ENCODE measurements at regions not wholly inside any gene's neighbourhood (a gene's known extent, or its start where the extent isn't known, plus 50 kb on each side); places are given as distances from the start of the nearest gene placed in this dataset.
"Not testable (repeated sequence)": the region's sequence is repeated elsewhere in the genome, so short reads cannot be mapped to it uniquely, and the experiment has no call there.

DNA sequence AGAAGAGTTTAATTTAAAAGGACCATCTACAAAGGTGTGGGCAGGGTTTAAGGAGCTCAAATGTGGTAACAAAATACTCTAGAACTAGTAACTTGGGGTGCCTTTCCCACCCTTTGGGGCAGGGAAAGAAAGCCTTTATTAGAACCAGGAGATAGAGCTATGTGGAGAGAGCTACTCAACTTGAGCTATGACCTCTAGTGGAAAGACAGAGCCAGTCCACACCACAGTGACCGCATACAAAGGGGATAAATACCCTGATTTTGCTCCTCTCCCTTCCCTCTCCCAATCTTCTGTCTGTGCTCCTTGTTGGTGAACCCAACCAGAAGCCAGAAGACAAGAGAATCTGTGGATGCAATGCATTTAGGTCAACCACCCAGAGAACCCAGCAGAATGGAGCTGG is 54.4 kb upstream of the JAK1 start:
- DNase-seq (ENCODE audit: low read depth in 3 of 3), result no peak

DNA sequence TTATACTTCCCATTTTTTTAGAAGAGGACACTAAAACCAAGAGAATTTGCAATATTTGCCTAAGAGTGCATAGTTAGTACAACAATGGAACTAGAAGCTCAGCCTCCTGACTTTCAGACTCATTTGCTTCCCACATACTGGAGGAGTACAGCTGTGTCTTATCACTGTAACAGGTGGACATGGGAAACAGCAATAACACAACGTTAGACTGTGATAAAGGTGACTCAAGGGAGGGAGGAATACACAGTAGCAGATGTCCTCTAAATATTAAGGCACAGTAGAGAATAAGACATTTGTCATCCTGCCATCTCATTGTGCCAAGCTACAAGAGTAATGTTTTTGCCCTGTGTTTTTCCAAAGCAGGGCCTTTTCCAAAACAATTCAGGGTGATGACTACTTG is 55.4 kb upstream of the JAK1 start:
- DNase-seq (ENCODE audit: low read depth in 3 of 3), result no peak

DNA sequence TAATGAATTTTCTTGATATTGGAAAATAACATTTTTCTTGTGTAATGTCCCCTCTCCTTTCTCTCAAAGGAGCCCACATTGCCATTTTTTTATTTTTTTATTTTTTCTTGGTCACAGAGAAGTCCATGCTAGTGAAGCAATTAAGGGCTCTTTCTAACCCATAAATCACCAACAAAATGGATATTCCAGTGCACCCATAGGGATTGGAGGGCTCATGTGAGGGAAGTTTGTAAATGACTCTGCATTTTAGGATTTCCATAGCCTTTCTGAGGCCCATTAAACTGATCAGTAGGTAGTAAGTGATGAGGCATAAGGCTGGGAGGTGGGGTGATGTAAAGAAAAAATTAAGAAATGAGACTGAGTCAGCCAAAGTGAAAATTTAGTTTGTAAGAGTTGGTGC is 55.9 kb upstream of the JAK1 start:
- DNase-seq (ENCODE audit: low read depth in 3 of 3), result no peak

DNA sequence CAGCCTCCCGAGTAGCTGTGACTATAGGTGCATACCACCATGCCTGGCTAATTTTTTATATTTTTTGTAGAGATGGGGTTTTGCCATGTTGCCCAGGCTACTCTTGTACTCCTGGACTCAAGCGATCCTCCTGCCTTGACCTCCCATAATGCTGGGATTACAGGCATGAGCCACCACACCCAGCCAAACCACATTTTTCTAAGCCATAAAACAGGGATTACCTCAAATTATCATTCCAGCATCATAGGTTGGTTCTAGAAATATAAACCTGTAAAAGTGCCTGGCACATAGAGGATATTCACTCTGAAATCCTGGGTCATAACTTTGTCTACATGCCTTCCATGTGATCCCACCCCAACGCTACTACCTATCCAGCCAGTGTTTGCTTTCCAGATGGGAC is 59.4 kb upstream of the JAK1 start:
- no peak for DNase-seq (ENCODE audit: low read depth in 3 of 3)

DNA sequence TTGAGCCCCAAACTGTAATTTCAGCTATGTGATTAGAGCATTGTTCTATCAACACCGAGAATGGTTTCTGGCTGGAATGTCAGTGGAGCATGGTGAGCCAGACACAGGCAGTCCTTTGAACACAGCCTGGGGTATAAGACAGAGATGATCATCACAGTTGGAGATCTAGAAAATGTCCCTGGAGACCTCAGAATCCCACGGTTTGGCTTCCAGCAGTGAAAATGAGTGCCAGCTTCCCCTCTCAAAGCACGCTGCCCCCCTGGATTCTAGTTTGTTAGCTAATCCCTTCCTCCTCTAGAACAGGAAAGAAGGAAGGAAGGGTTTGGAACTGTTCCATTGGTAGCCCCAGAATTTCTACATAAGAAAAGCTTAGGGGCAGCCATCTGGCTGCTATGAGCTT is 59.9 kb upstream of the JAK1 start:
- DNase-seq (ENCODE audit: low read depth in 3 of 3), result no peak

DNA sequence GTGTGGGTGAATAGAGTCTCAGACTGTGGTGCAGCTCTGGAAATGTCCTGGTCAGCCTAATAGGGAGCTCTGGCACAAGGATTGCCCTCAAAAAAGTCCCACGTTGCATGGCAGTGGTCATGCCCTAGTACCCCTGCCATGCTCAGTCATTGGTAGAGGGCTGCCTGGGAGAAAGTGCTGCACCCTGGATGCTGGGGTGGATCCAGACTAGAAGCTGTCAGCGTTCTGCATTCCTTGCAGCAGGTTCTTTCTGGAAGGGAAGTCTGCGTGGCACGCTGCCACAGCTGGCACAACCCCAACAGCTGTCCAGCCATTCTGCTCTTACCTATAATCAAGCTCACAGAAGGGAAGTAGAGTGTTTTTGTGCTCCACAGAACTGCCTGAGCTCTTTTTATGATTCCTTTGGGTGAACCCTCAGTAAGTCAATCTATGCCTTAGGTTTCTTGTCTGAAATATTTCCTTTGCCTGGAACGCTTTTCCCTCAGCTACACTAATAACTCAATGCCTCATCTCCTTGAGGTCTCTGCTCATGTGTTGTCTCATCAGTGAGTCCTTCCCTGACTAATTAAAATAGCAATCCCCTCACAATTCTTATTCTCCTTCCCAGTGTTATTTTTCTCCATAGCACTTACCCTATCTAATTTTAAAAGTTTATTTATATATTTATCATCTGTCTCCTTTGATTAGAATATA is 61.5 kb upstream of the JAK1 start:
- DNase-seq (ENCODE audit: low read depth in 3 of 3), result no peak

DNA sequence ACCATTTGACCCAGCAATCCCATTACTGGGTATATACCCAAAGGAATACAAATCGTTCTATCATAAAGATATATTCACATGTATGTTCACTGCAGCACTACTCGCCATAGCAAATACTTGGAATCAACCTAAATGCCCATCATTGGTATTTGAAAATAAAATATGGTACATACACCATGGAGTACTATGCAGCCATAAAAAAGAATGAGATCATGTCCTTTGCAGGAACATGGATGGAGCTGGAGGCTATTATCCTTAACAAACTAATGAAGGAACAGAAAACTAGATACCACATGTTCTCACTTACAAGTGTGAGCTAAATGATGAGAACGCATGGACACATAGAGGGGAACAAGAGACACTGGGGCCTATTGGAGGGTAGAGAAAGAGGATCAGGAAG is 63.1 kb upstream of the JAK1 start:
- not testable (repeated sequence) for DNase-seq (ENCODE audit: low read depth in 3 of 3)

DNA sequence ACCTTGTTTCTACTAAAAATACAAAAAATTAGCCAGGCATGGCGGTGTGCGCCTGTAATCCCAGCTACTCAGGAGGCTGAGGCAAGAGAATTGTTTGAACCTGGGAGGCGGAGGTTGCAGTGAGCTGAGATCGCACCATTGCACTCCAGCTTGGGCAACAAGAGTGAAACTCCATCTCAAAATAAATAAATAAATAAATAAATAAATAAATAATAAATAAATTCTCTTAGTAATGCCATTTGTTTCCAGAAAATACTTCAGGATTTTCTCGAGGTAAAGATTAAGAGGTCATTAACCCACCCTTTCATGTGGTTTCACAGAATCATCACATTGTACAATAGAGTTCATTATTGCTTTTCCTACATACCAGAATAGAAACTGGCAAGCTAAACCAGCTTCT is 68.5 kb upstream of the JAK1 start:
- DNase-seq (ENCODE audit: low read depth in 3 of 3), result not testable (repeated sequence)

DNA sequence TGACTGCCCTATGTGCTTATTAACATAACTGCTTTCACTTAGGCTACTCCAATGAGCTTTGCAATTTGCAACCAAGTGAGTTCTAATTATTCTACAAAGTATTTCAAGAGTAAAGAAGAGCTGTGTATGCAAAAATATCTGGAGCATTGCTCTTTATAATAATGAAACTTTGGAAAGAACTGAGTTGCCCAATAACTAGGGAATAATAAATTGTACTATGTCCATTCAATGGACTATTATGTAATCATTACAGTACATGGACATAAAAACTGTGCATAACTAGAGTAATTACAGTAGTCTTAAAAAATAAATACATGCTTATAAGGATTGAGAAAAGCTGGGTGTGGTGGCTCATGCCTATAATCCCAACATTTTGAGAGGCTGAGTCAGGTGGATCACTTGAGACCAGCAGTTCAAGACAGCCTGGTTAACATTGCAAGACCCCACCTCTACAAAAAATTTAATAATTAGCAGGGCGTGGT is 70.3 kb upstream of the JAK1 start:
- DNase-seq (ENCODE audit: low read depth in 3 of 3), result no peak

DNA sequence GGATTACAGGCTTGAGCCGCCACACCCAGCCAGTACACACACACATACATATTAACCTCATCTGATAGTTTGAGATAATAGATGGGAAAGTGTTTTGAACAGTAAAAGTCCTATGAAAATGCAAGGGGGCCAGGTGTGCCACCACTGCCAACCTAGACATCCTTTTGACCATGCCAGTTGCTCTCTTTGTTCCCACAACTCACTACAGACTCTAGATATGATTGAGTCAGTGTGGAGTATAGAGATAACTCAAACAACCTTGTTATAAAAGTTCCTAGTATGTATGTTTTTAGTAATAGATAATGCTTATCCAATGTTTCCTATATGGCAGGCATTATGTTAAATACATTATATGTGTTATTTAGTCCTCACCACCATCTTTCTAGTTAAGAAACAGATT is 72.7 kb upstream of the JAK1 start:
- no peak for DNase-seq (ENCODE audit: low read depth in 3 of 3)

DNA sequence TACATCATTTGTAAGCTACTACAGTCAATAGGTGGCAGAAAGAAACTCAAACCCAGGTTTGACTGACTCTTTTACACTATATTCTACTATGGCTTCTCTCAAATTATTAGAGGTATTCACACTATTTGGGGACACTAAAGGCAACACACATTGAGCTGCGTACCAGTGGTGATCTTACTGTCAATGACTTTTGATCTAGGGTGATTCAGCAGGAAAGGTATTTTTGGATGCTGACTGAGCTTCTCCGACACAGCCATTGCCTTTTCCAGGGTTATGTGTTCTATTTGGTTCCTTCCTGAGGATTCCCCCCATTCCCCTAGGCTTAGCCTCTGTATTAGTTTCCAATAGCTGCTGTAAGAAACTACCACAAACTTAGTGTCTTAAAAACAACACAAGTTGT is 73.2 kb upstream of the JAK1 start:
- no peak for DNase-seq (ENCODE audit: low read depth in 3 of 3)

DNA sequence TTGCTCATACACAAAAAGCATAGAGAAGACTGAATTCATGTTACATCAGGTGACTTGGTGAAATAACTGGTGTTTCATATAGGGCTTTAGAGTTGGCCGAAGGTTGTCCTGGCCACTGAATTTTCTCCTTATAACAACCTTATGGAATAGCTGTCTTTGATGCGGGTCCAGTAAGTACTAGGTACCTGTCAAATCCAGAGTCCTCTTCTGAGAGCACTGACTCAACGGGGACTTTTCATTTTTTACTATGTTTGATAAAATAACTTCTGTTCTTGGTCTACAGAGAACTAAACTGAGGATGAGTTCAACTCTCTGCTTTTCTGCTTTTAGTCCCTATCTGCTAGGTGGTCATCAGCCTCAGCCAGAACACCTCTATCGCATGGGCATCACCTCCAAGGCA is 76.1 kb upstream of the JAK1 start:
- no peak for DNase-seq (ENCODE audit: low read depth in 3 of 3)

DNA sequence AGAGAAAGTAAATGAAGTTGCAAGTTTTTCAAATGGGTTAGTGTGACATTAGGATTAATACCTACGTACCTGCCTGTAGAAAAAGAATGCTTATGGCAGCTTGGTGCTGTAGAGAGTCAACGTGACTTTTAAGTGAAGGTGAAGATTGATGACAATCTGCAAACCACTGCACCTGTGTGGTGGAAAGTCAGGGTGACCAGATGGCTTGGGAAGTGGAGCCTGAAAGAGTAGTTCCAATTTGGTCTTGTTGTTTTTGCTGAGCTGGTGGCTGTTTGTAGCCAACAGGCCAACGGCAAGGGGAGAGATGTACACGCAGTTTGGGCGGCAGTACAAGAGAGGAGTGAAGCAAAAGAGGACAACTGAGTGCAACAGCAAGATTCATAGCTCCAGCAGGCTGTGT is 78.1 kb upstream of the JAK1 start:
- no peak for DNase-seq (ENCODE audit: low read depth in 3 of 3)

DNA sequence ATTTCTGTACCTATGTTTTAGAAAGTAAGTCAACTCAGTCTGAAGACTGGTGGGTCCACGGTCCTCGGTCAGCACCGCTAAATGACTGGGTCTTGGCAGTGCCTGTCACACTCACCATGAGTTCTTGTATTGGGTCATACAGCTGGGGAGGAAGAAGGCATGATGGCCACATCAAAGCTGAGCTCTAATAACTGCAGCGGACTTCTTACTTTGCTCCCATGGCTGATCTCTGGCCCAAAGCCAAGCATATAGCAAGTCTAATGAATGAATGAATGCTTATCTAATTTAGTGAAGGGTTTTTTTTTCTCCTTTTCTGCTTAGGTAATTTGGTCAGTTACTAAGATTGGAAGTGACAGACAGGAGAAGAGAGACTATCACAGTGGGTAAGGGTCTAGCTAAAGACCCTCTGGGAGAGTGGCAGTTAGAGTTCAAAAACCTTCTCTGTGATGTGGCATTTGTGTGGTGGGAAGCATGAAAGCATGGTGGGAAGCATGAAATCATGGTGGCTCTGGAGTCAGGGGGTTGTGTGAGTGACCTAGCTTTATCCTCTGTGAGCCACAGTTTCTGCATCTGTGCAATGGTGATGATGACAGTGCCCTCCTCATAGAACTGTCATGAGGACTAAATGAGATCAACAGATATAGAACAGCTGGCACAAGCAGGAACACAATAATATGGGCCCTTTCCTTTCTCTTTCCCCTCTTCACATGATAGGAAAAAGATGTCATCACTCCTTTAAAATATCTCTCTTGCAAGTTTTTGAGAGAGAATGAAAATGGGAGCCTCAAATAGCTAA is 78.9 kb upstream of the JAK1 start:
- no peak for DNase-seq (ENCODE audit: low read depth in 3 of 3)

DNA sequence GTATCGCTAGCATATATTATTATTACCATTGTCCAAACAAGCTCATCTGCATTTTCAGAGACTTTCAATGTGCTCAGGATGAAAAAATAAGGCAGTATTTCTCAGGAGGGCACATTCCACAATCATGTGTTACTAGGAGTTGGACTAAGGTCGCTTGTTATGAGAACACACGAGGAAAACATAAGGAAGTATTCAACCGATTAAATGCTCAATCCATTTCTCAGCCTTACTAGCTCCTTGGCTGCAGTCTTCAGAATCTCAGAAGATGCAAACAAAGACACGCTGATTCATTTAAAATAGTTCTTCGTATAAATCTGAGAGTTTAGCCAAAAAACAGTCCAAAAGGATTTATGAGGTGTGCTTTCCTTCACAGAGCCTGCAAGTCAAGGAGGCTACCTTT is 82.0 kb upstream of the JAK1 start:
- no peak for DNase-seq (ENCODE audit: low read depth in 3 of 3)

DNA sequence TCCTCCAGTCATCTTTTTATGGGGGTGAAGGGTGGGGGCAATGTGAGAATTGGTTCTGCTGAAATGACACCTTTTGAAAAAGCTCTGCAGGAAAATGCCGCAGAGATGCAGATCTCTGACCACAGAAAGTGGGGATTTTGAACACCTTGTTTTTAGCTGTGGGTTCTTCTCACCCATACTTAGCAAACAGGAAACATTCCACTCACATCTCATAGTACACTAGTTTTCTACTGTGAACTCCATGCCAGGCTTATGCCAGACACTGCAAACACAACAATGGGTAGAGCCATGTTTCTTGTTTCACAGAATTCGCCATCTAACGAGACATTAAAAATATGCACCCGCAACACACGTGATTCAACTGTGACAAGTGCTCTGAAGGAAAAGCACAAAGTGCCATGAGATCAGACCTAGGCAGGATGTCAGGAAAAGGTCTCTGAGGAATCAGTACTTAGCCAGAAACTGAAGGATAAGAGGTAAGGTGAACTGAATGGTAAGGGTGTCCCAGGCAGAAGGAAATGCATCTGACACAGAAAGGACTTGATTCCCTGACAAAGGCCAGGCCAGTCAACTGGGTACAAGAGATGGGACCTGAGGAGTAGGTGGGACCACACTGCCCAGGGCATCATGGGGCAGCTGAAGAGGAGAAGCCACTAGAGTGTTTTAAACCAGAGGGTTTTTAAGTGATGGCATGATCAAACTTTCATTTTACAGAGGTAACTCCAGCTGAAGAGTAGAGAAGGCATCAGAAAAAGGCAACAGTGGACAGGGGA is 83.8 kb upstream of the JAK1 start:
- no peak for DNase-seq (ENCODE audit: low read depth in 3 of 3)

DNA sequence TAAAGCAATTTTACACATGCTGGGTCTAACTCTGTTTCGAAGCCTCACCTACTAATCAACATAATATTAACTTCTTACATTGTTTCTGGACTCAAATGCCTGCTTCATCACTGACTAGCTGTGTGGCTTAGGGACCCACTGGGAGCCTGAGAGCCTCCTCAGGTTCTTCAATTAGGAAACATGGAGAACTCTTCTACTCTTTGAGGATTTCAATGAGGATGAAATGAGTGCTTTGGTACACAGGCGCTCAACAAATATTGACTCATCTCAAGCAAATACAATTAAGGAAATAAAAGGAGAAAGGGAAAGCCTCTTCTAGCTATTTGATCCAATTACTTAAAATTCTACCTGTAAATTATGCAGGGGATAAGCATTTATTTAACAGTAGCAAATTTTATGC is 84.4 kb upstream of the JAK1 start:
- no peak for DNase-seq (ENCODE audit: low read depth in 3 of 3)

DNA sequence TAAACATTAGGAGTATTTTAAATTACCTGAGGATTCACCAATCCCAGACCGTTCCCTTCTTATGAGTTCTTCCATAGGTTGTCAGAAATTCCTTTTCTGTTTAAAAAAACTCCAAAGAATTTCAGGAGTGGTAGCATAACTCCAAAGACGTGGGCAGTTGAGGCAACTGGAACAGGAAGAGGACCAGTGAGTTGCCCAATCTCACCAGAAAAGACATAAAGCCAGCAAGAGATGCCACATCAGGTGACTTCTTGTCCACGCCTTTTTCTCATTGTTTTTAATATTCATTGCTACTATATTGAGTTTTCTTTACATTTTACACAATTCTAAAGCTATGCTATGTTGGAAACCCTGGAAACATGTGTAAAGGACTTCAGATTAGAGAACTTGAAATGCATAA is 88.1 kb upstream of the JAK1 start:
- DNase-seq (ENCODE audit: low read depth in 3 of 3), result no peak

DNA sequence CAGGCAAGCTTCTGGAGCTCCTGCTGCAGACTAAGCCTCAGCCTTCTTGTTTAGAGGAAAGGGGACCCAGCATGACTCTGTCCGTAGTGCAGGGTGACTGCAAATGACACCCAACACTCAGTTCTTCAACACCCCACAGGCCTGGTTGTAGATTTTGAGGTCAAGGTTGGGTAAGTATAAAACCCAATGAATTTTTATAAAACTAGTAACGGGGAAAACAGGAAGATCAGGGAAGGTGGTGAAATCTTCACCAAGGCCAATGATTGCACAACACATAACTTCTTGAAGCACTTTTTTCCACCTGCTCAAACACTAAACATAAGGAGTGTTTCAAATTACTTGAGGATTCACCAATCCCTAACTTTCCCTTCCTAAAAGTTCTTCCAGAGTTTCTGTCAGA is 89.4 kb upstream of the JAK1 start:
- DNase-seq (ENCODE audit: low read depth in 3 of 3), result no peak

DNA sequence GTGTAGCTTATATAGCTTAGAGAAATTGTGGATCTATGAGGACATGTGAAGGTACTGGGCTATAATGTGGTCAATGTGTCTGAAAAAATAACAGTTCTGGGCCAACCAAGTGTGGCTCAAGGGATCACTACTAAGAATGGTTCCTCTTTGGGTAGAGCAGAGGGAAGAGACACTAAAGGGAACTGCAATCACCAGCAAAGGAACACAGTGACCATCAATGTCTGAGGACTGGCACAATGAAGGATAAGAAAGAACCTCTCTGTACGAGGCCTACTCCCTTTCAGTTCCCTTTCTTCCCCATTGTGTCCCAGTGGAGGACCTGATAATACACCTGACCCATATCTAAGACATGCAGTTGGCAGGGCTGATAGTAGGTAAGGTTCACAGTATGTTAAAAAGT is 89.9 kb upstream of the JAK1 start:
- no peak for DNase-seq (ENCODE audit: low read depth in 3 of 3)

DNA sequence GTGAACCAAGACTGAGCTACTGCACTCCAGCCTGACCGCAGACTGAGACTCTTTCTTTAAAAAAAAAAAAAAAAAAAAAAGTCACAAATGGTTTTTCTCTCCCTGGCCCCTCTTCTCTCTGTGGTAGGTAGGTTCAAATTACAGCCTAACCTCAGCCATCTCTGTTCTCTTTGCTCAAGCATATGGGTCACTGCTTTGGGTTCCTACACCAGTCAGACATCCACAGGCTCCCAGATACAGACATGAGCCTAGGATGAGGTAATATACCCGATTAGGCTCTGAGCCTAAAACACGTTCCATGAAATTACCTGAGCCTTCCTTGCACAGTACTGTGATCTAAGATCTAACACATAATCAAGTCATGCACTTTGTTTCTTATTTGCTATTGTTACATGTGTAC is 90.5 kb upstream of the JAK1 start:
- DNase-seq (ENCODE audit: low read depth in 3 of 3), result no peak

DNA sequence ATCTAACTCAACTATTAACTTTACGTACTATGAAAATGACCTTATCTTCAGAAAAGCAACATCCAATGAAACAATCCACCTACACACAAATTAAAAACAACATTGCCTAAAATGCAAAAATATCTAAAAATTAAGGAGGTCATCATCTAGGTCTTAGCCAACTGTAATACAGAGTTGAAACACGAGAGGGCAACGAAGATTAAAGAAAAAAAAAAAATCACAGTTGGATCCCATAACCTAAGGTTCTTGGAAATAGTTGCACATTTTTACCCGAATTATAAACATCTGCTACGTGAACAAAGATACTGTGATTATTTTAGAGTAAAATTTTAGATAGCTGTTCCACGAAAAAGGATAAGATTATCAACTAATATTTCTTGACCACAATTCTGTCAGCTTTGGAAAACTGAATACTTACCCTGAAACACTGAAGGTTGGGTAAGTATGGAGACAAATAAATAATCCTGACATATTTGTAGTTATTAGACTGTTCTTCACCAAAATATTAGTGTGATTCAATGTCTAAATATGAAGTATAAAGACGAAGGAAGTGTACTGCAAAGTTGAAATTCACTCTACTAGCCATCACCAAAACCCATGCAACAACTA is 88.0 kb upstream of the AK4 start:
- no peak for DNase-seq (ENCODE audit: low read depth in 3 of 3)

Data from stimulated activated CD4-positive, alpha-beta T cell treated with anti-CD3 and anti-CD28 coated beads, TNF-alpha, amount 100 ng/mL, for 48 hours (primary cell).